Activated CD8-positive, alpha-beta memory T cell treated with anti-CD3 and anti-CD28 coated beads, Interleukin-2, amount 50 U/mL, for 24 hours (primary cell): ENCODE measurements at regions not wholly inside any gene's neighbourhood (a gene's known extent, or its start where the extent isn't known, plus 50 kb on each side); places are given as distances from the start of the nearest gene placed in this dataset.

Experiments
- DNase-seq: peaks from one replicate; pipeline ENCODE4 v3.0.0-alpha.2; 2020; ENCODE audit errors: extremely low read depth

GRCh38 chr14:50038398-50039119 is 77.8 kb downstream of the VCPKMT start:
- DNase-seq: no peak

GRCh38 chr14:50039120-50039517 is 77.3 kb downstream of the VCPKMT start:
- DNase-seq: no peak

- DNase-seq: no peak
Observed at GRCh38 chr14:50039734-50040400, 76.5 kb downstream of the VCPKMT start.

- no peak for DNase-seq
Observed at GRCh38 chr14:50040401-50040775, 76.0 kb downstream of the VCPKMT start.

GRCh38 chr14:50040895-50041465 is 75.4 kb downstream of the VCPKMT start:
- no peak for DNase-seq

- no peak for DNase-seq
Observed at GRCh38 chr14:50041980-50042379, 74.4 kb downstream of the VCPKMT start.

- DNase-seq: no peak
Observed at GRCh38 chr14:50044042-50044651, 72.2 kb downstream of the VCPKMT start.

- no peak for DNase-seq
Observed at GRCh38 chr14:50045039-50045711, 71.2 kb downstream of the VCPKMT start.

- DNase-seq: no peak
Observed at GRCh38 chr14:50045837-50046236, 70.5 kb downstream of the VCPKMT start.

- no peak for DNase-seq
Observed at GRCh38 chr14:50047274-50047676, 69.1 kb downstream of the VCPKMT start.

GRCh38 chr14:50049093-50049492 is 67.3 kb downstream of the VCPKMT start:
- no peak for DNase-seq

GRCh38 chr14:50049703-50050570 is 66.4 kb downstream of the VCPKMT start:
- no peak for DNase-seq

GRCh38 chr14:50051106-50051505 is 65.3 kb downstream of the VCPKMT start:
- no peak for DNase-seq

GRCh38 chr14:50051706-50052105 is 64.7 kb downstream of the VCPKMT start:
- no peak for DNase-seq

GRCh38 chr14:50052517-50052916 is 63.9 kb downstream of the VCPKMT start:
- DNase-seq: no peak

- no peak for DNase-seq
Observed at GRCh38 chr14:50053935-50054334, 62.4 kb downstream of the VCPKMT start.

GRCh38 chr14:50055461-50056228 is 60.7 kb downstream of the VCPKMT start:
- no peak for DNase-seq

- no peak for DNase-seq
Observed at GRCh38 chr14:50056435-50056834, 59.9 kb downstream of the VCPKMT start.

GRCh38 chr14:50057331-50057730 is 59.0 kb downstream of the VCPKMT start:
- no peak for DNase-seq

- DNase-seq: no peak
Observed at GRCh38 chr14:50058113-50058512, 58.3 kb downstream of the VCPKMT start.
